GM20000 (cell line): ENCODE measurements at regions not wholly inside any gene's neighbourhood (a gene's known extent, or its start where the extent isn't known, plus 50 kb on each side); places are given as distances from the start of the nearest gene placed in this dataset.

Experiments used
- DNase-seq: peaks from one replicate; pipeline ENCODE4 v3.0.0; 2012; ENCODE audit warnings: low spot score
- CTCF ChIP-seq: IDR thresholded peaks from 2 replicates; pipeline ENCODE4 v1.5.1; 2012; ENCODE audit warnings: mild to moderate bottlenecking, control low read depth; ENCODE audit errors: extremely low read depth, missing control alignments

- no peak for DNase-seq
- no peak for TF ChIP-seq CTCF
These were observed 228.6 kb upstream of the SPHKAP start for GRCh38 chr2:228410061-228410460.

- no peak for DNase-seq
These were observed 228.0 kb upstream of the SPHKAP start for GRCh38 chr2:228409493-228409892.

GRCh38 chr2:228408529-228409227 is 227.2 kb upstream of the SPHKAP start:
- no peak for DNase-seq
- TF ChIP-seq CTCF = no peak

More at GRCh38 chr2:228409493-228409892, 228.0 kb upstream of the SPHKAP start:
- TF ChIP-seq CTCF = no peak

GRCh38 chr2:228407821-228408220 is 226.3 kb upstream of the SPHKAP start:
- TF ChIP-seq CTCF = no peak

GRCh38 chr2:228401065-228401912 is 219.8 kb upstream of the SPHKAP start:
- DNase-seq = peak; percentile 4
- TF ChIP-seq CTCF = no peak

More at GRCh38 chr2:228407821-228408220, 226.3 kb upstream of the SPHKAP start:
- DNase-seq = no peak

- no peak for DNase-seq
- no peak for TF ChIP-seq CTCF
These were observed 206.3 kb upstream of the SPHKAP start for GRCh38 chr2:228387776-228388175.

GRCh38 chr2:228378696-228379425 is 197.4 kb upstream of the SPHKAP start:
- no peak for TF ChIP-seq CTCF
- DNase-seq = no peak
